ENCODE measurements at regions not wholly inside any gene's neighbourhood (a gene's known extent, or its start where the extent isn't known, plus 50 kb on each side); places are given as distances from the start of the nearest gene placed in this dataset.

GRCh38 chr6:28816909-28817807 lies 106.6 kb downstream of the TRIM27 start:
- Histone ChIP-seq H3K4me3 (ENCODE audit: low read length) (no peak overlapping the region), H4K20me1 (ENCODE audit: insufficient read depth) (no peaks in the 10 kb centered on the region), H3K9me2 (ENCODE audit: insufficient read depth, low read length) (no peaks in the 10 kb centered on the region), H3K9me3 (ENCODE audit: low read length) (no peaks in the 10 kb centered on the region), H3K36me3 (ENCODE audit: insufficient read depth, low read length) (no peaks in the 10 kb centered on the region), H3K27ac (ENCODE audit: low read length) (no peak overlapping the region), H3F3A (ENCODE audit: insufficient read depth, low read length, poor library complexity, severe bottlenecking) (no peaks in the 10 kb centered on the region), H3K4me2 (ENCODE audit: low read length) (no peak overlapping the region), H2AFZ (ENCODE audit: low read depth, low read length) (no peak overlapping the region), H3K9ac (ENCODE audit: low read length) (no peak overlapping the region), H3K79me2 (replicated peaks; ENCODE audit: insufficient read depth, low read length) (no peaks in the 10 kb centered on the region), H3K27me3 (ENCODE audit: insufficient read depth, low read depth, low read length) (peaks cover 96% of the 10 kb centered on the region)
- no peak for TF ChIP-seq REST (IDR thresholded peaks at IDR 0.05; ENCODE audit: borderline replicate concordance)
- TF ChIP-seq EZH2 (IDR thresholded peaks at IDR 0.05; ENCODE audit: borderline replicate concordance, insufficient read depth, low read length, poor library complexity, severe bottlenecking), result no peak

- Histone ChIP-seq H3K27me3 (ENCODE audit: insufficient read depth, low read depth, low read length) (peaks cover 92% of the 10 kb centered on the region), H3K36me3 (ENCODE audit: insufficient read depth, low read length) (no peaks in the 10 kb centered on the region), H3K9me2 (ENCODE audit: insufficient read depth, low read length) (no peaks in the 10 kb centered on the region), H3K27ac (ENCODE audit: low read length) (no peak overlapping the region), H3F3A (ENCODE audit: insufficient read depth, low read length, poor library complexity, severe bottlenecking) (no peaks in the 10 kb centered on the region), H2AFZ (ENCODE audit: low read depth, low read length) (no peak overlapping the region), H3K79me2 (replicated peaks; ENCODE audit: insufficient read depth, low read length) (no peaks in the 10 kb centered on the region), H3K4me3 (ENCODE audit: low read length) (no peak overlapping the region), H3K4me2 (ENCODE audit: low read length) (no peak overlapping the region), H3K9ac (ENCODE audit: low read length) (no peak overlapping the region), H4K20me1 (ENCODE audit: insufficient read depth) (no peaks in the 10 kb centered on the region), H3K9me3 (ENCODE audit: low read length) (no peaks in the 10 kb centered on the region)
- TF ChIP-seq RAD21 (conservative IDR thresholded peaks at IDR 0.05), result no peak
- no peak for TF ChIP-seq POLR2AphosphoS5 (IDR thresholded peaks at IDR 0.05)
- no peak for TF ChIP-seq TAF1 (IDR thresholded peaks at IDR 0.05; ENCODE audit: low read depth)
These were observed 106.0 kb downstream of the TRIM27 start for GRCh38 chr6:28817808-28818145.

GRCh38 chr6:28824793-28825731 lies 98.7 kb downstream of the TRIM27 start:
- H4K20me1 ChIP-seq (ENCODE audit: insufficient read depth), result no peaks in the 10 kb centered on the region
- H3K9me3 ChIP-seq (ENCODE audit: low read length), result no peaks in the 10 kb centered on the region
- H3K4me2 ChIP-seq (ENCODE audit: low read length), result no peak overlapping the region
- no peaks in the 10 kb centered on the region for H3K79me2 ChIP-seq (replicated peaks; ENCODE audit: insufficient read depth, low read length)
- no peaks in the 10 kb centered on the region for H3K9me2 ChIP-seq (ENCODE audit: insufficient read depth, low read length)
- no peak overlapping the region for H3K9ac ChIP-seq (ENCODE audit: low read length)
- H3K27ac ChIP-seq (ENCODE audit: low read length), result no peak overlapping the region
- H2AFZ ChIP-seq (ENCODE audit: low read depth, low read length), result no peak overlapping the region
- H3K4me3 ChIP-seq (ENCODE audit: low read length), result peak overlapping the region; percentile 55
- no peaks in the 10 kb centered on the region for H3K36me3 ChIP-seq (ENCODE audit: insufficient read depth, low read length)
- peaks cover 87% of the 10 kb centered on the region for H3K27me3 ChIP-seq (ENCODE audit: insufficient read depth, low read depth, low read length)
- no peaks in the 10 kb centered on the region for H3F3A ChIP-seq (ENCODE audit: insufficient read depth, low read length, poor library complexity, severe bottlenecking)
- TF ChIP-seq TAF1 (IDR thresholded peaks at IDR 0.05; ENCODE audit: low read depth) (no peak), RAD21 (conservative IDR thresholded peaks at IDR 0.05) (no peak)

All from neural cell (in vitro differentiated cells).